Stimulated activated CD4-positive, alpha-beta T cell treated with anti-CD3 and anti-CD28 coated beads, Interleukin-2, amount 100 ng/mL, for 4 hours (primary cell): ENCODE measurements at regions not wholly inside any gene's neighbourhood (a gene's known extent, or its start where the extent isn't known, plus 50 kb on each side); places are given as distances from the start of the nearest gene placed in this dataset.

Experiments used
- DNase-seq: peaks from one replicate; pipeline ENCODE4 v3.0.0-alpha.2; 2020; ENCODE audit warnings: low read depth

- no peak for DNase-seq
Measured at GRCh38 chr17:14886200-14886739, 378.9 kb downstream of the PMP22 start.

DNA sequence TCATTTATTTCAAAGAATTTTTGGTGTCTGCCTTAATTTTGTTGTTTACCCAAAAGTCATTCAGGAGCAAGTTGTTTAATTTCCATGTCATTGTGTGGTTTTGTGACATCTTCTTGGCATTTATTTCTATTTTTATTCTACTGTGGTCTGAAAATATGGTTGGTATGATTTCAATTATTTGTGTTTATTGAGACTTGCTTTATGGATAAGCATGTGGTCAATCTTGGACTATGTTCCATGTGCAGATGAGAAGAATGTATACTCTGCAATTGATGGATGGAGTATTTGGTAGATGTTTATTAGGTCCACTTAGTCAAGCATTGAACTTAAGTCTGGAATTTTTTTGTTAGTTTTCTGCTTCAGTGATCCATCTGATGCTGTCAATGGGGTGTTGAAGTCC is 383.0 kb downstream of the PMP22 start:
- no peak for DNase-seq

- no peak for DNase-seq
Measured at GRCh38 chr17:14875557-14876412, 389.3 kb downstream of the PMP22 start.

GRCh38 chr17:14873996-14874395 is 391.1 kb downstream of the PMP22 start:
- no peak for DNase-seq

- DNase-seq = no peak
Measured at GRCh38 chr17:14873540-14873939, 391.6 kb downstream of the PMP22 start.

GRCh38 chr17:14871921-14872320 is 393.2 kb downstream of the PMP22 start:
- no peak for DNase-seq

GRCh38 chr17:14866266-14866665 is 398.9 kb downstream of the PMP22 start:
- no peak for DNase-seq

DNA sequence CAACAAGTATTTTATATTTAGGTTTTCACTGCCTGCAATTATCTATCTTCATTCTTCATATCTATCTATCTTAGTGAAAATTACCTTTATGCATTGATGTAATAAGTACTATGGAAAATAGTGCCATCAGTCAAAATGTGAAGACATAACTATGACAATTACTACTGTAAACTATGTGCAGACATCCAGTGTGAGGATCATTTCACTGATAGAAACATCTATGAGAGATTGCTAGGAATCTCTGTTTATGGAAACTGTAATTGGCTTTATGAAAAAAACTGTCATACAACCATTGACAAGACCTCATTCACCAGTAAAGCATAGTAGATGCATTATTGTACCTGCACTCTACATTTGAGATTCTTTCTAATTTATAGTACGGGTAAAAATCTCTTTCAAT is 401.0 kb downstream of the PMP22 start:
- DNase-seq = no peak

GRCh38 chr17:14859542-14859941 is 405.6 kb downstream of the PMP22 start:
- DNase-seq = no peak

- no peak for DNase-seq
Measured at GRCh38 chr17:14856176-14856575, 408.9 kb downstream of the PMP22 start.

DNA sequence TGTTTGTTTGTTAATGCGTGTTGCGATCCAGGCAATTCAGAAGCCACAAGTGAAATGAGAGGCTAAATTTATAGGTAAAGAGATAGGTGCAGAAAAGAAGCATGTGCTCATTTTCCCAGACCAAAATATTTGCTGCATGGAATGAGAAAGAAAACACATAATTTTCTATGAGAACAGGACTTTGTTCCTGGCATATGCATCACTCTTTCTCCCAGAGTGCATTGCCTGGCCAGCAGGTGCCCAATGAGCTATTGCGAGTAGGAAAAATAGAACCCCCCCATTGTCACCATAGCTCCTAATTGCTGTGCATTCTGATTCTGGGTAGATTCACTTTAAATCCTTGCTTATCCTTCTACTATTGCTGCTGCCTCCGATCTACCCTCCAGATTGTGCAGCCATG is 410.4 kb downstream of the PMP22 start:
- no peak for DNase-seq

GRCh38 chr17:14845591-14846281 is 419.4 kb downstream of the PMP22 start:
- DNase-seq = no peak

GRCh38 chr17:14843086-14843795 is 421.9 kb downstream of the PMP22 start:
- no peak for DNase-seq

DNA sequence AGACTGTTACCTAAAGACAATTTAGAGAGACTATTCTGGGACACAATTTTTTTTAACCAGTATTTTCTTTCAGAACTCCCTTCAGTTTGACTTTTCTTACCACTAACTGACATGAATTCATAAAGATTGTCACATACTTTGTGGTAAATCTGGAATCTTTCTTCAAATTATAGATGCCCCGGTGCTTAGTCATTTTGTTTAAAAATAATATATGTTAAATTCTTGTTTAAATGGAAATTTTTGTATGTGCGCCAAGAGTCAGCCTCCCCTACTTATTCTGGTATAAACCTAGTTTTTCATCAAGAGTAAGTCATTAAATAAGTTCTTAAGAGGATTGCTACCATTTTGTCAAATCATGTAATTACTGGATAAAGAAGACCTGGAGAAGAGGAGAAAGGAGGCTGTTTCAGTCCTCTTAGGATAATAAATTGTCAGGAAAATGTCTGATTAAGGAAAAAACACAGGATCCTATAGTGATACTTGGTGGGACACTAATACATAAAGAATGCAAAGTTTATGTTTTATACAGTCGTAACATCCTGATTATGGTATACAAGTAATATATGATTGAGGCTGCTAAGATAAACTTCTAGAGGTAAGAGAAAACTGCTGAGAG is 424.4 kb downstream of the PMP22 start:
- DNase-seq = no peak

DNA sequence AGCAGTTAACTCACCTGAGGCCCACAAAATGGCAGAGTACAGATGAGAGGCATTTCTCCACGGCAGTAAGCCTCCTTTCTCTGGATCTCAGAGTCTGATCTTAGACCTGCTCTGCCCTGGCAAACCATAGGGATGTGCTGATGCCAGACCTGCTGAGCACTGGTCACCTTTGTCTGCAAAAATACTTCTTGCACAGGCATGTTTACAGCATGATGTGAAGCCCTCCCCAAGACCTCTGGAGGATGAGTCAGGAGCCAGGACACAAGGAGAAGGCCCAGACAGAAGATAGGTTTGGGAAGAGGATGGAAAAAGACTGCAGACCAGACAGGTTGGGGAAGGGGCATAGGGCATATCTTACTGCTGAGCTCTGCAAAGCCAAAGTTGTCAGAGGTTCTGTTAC is 426.6 kb downstream of the PMP22 start:
- DNase-seq = no peak

DNA sequence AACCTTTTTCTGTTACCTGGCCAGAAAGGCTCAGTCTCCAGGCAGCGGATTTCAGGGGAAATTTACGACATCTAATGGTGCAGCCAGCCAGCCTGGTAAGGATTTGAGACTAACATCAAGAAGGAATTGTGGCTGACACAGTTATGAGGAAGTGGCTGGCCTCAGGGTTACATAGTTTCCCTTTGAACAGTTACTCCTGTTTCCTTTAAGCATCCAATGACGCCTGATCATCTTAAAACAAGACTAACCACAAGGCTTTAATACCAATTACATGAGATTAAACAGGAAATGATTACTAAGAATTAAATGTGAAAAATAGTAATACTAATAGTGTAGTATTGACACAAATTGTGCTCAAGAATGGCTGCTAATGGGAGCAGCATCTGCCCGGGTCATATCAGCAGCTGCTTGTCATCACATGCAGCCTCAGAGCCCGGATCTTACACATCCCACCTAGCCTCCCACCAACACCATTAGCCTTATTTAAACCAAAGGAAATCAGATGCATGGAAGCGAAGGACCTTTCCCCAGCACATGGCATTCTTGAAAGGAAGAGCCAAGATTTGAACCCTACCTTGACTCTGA is 431.8 kb downstream of the PMP22 start:
- DNase-seq = no peak

DNA sequence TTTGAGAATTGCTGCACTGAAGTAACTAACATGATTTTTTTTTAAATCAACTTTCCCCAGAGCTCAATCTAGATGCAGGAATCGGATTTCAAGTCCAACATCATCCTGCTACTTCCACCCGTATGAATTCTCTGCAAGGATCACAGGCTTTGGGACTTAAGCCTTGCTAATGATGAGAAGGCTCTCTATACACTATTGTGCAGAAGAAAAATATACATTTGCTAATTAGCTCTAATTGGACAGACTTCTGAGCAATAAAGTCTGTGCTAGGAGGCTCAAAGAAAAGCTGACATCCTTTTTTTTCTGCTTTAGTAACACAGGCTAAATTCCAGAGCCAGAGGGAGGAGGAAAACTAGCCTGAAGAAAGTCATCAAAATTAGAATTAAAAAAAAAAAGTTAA is 433.6 kb downstream of the PMP22 start:
- no peak for DNase-seq

DNA sequence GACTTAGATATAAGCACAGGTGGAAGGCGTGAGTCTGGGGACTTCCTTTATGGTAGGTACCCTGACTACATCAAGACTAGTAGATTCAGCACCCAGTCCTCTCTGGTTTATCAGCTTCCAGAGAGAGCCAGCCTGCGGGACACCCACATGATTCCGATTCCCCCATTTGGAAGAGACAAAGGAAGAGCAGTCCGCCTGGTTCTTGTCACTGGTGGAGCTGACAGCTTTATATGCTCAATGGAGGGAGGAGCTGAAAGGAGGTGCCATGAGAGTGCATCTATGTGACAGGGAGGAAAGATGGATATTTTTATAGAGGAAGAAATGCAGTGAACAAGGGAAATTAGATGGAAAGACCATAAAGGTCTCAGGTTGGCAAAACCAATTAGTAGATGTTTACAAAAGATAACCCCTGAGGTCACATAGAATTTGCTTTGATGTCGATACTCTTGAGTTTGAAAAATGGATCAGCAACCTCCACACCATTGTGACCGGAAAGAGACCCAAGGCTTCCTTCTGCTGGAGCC is 437.7 kb downstream of the PMP22 start:
- DNase-seq = no peak

DNA sequence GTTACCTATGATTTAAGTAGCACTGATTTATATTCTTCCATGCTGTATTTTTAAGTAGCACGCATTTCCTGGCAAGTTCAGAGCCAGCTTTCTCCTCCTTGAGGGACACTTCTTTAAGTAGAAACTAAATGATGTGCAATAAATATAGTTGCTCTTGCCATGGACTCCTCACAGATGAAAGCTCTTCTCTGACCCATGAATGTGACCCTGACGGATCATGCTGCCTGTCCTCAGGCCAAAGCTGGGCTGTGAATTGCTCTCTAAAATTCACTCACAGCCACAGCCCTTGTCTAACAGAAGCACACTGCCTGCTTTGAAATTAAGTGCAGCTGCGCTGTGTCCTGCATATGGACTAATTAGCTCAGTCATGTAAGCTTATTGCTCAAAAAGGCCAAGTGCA is 438.8 kb downstream of the PMP22 start:
- no peak for DNase-seq

DNA sequence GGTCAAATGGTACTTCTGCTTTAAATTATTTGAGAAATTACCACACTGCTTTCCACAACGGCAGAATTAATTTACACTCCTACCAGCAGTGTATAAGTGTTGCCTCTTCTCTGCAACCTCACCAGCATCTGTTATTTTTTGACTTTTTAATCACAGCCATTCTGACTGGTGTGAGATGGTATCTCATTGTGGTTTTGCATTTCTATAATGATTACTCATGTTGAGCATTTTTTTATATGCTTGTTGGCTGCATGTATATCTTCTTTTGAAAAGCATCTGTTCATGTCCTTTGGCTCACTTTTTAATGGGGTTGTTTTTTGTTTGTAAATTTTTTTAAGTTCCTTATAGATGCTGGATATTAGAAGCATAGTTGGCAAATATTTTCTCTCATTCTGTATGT is 446.7 kb downstream of the PMP22 start:
- DNase-seq = no peak

DNA sequence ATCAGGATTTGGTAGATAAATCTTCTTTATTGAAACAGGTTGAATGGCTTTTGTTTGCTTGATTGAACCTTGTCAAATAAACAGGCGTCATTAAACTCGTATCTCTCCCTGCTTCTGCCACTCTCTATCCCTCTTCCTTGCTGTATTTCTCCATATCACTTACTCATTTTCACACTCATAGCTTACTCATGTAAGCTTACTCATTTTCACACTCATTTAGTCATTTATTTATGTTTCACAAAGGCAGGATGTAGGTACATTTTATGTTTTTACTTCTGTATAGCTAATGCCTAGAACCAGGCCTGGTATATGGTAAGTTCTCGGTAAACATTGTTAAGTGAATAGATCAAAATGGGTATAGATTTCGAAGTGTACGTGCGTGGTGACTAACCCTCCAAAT is 450.0 kb downstream of the PMP22 start:
- DNase-seq = no peak
